ENCODE measurements at regions not wholly inside any gene's neighbourhood (a gene's known extent, or its start where the extent isn't known, plus 50 kb on each side); places are given as distances from the start of the nearest gene placed in this dataset. TPM values are rescaled to one million over a fixed set of nuclear protein-coding genes. Genes with fewer than 3 reads are reported as not detected.

DNA sequence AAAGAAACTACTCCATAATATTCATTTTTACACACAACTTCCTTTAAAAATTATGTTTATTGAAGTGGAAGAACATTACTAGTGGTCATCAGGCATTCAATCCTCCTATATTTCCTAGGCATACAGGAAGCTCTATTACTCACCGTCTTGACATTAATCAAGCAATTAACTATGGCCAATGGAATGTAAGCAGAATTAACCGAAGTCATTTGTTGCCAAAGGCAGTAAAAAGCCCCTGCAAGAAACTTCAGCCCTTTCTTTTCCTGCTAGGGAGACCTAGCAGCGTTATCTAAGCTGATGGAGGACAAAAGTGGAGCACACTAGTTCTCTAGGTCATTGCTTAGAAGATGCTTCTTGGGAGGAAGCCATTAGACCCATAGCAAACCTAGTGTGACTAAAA is 399.6 kb downstream of the KCNH5 start:
- peak overlapping the region; percentile 91 for H2BK5ac ChIP-seq (ENCODE audit: low read depth, low read length, poor library complexity, severe bottlenecking)
- H3K9me1 ChIP-seq (ENCODE audit: insufficient read depth, low read length): no peaks in the 10 kb centered on the region
- no peak overlapping the region for H3K23ac ChIP-seq (ENCODE audit: low read depth, low read length)
- H4K20me1 ChIP-seq (ENCODE audit: insufficient read depth, low read length): no peaks in the 10 kb centered on the region
- no peak overlapping the region for H3K56ac ChIP-seq (ENCODE audit: extremely low read depth, insufficient read depth, low read length)
- peak overlapping the region; percentile 93; the same call in 1 of the 2 replicates for H3K18ac ChIP-seq (ENCODE audit: low read depth, low read length)
- H2AK9ac ChIP-seq (replicated peaks; ENCODE audit: low read depth, low read length, poor library complexity): no peak overlapping the region
- H2AK5ac ChIP-seq (ENCODE audit: low read depth, low read length): no peak overlapping the region
- no peak overlapping the region for H3K14ac ChIP-seq (replicated peaks; ENCODE audit: low read depth, low read length)
- no peak for TF ChIP-seq RCOR1 (IDR thresholded peaks at IDR 0.05; ENCODE audit: insufficient replicate concordance, low read length)
- peak; percentile 78 for TF ChIP-seq RFX5 (IDR thresholded peaks at IDR 0.05; ENCODE audit: low read depth, low read length)
- no CpG with 5 or more reads among the region's 3 CpGs for WGBS, 2 experiments (ENCODE audit: extremely low coverage in 2 of 2, insufficient read length in 1 of 2)
- no peaks in the 10 kb centered on the region for H3K9me3 ChIP-seq (ENCODE audit: control insufficient read depth, insufficient read depth, low read length)
- peak overlapping the region; percentile 92; the same call in 1 of the 2 replicates for H4K5ac ChIP-seq (ENCODE audit: low read depth, low read length)
- ATAC-seq (ENCODE audit: low read depth) (peak; percentile 71), DNase-seq (peak; percentile 81)
- H3K36me3 ChIP-seq (ENCODE audit: control insufficient read depth, insufficient read depth, low read length): no peaks in the 10 kb centered on the region
- peaks cover 2% of the 10 kb centered on the region; the same call in 1 of the 2 replicates for H3K4me1 ChIP-seq (ENCODE audit: control insufficient read depth, insufficient read depth, low read length)
- H3K27me3 ChIP-seq (ENCODE audit: control insufficient read depth, insufficient read depth, low read length): no peaks in the 10 kb centered on the region
- no peaks in the 10 kb centered on the region for H3K79me1 ChIP-seq (ENCODE audit: low read depth in 1 of 2, low read length in 2 of 2)
- ChIA-PET POLR2A (ENCODE audit: unreplicated experiment) (no interaction called here), CTCF (no interaction called here)
- intact Hi-C loops (cut with micrococcal nuclease) (no loop called here), in situ Hi-C loops (cut with MboI; ENCODE audit: low sequenced_read_pairs) (no loop called here), dilution Hi-C loops (cut with HindIII; ENCODE audit: low sequenced_read_pairs, unreplicated experiment) (no loop called here)
- H3K4me2 ChIP-seq (ENCODE audit: low read depth, low read length): peak overlapping the region; percentile 95; the same call in 1 of the 2 replicates
- H3K9ac ChIP-seq (ENCODE audit: low read depth, low read length): no peak overlapping the region
- H3K4me3 ChIP-seq (ENCODE audit: insufficient read depth, low read depth, low read length): no peak overlapping the region
- H4K8ac ChIP-seq (ENCODE audit: low read depth in 2 of 2, low read length in 2 of 2): peak overlapping the region in 1 of 2 experiments; percentile 32; a peak in 2 of 4 replicates
- H2BK20ac ChIP-seq (ENCODE audit: low read depth, low read length): peak overlapping the region; percentile 61
- peak overlapping the region; percentile 37; the same call in 1 of the 2 replicates for H3K4ac ChIP-seq (ENCODE audit: low read depth, low read length)
- H2AFZ ChIP-seq (replicated peaks; ENCODE audit: low read length, poor library complexity): no peak overlapping the region
- no peak overlapping the region for H3K27ac ChIP-seq (ENCODE audit: insufficient read depth, low read length)
- H2BK15ac ChIP-seq (ENCODE audit: low read depth, low read length): 0 out of 3 replicates have a peak overlapping the region, but pooled peaks have one; percentile 45
- BruUV-seq (replicated peaks): no TSS peak
- H2BK120ac ChIP-seq (ENCODE audit: low read depth, low read length): peak overlapping the region; percentile 63
- H4K91ac ChIP-seq (ENCODE audit: insufficient read depth, low read depth, low read length): 0 out of 2 replicates have a peak overlapping the region, but pooled peaks have one; percentile 37

Small RNA genes lying in the stretch of these regions (microRNA-seq; reads per million reads assigned to microRNA genes)
- gene AL389895.1 (ENCODE audit: insufficient read depth, insufficient read length): not detected

Small RNA genes lying in the stretch of these regions (small RNA-seq; reads per million reads assigned to genes)
- 0 reads per million in 5 experiments for gene AL389895.1

All from IMR-90 (cell line).